Lower lobe of right lung (tissue), 2 donors: ENCODE measurements at regions not wholly inside any gene's neighbourhood (a gene's known extent, or its start where the extent isn't known, plus 50 kb on each side); places are given as distances from the start of the nearest gene placed in this dataset.
"Not testable (repeated sequence)": the region's sequence is repeated elsewhere in the genome, so short reads cannot be mapped to it uniquely, and the experiment has no call there.

Experiments used
- ATAC-seq, 2 donors: fragments of 200-7000 bp; cut with Tn5 transposase; one replicate each; pipeline ENCODE4 v1.9.1; 2020 to 2022; ENCODE audit warnings: mild to moderate bottlenecking in 2 of 2, moderate library complexity in 2 of 2
- DNase-seq: peaks from one replicate; pipeline ENCODE4 v3.0.0-alpha.2; 2020
- H3K27ac ChIP-seq: fragments of 200-600 bp; one replicate; pipeline ENCODE4 v1.8.0; 2022
- H3K27me3 ChIP-seq: fragments of 200-600 bp; one replicate; pipeline ENCODE4 v1.8.0; 2022; ENCODE audit warnings: low read depth
- H3K36me3 ChIP-seq: fragments of 200-600 bp; one replicate; pipeline ENCODE4 v1.8.0; 2022; ENCODE audit warnings: mild to moderate bottlenecking
- H3K4me1 ChIP-seq: fragments of 200-600 bp; one replicate; pipeline ENCODE4 v1.8.0; 2022
- H3K4me3 ChIP-seq: fragments of 200-600 bp; one replicate; pipeline ENCODE4 v1.8.0; 2022; ENCODE audit warnings: mild to moderate bottlenecking
- H3K9me3 ChIP-seq: fragments of 200-600 bp; one replicate; pipeline ENCODE4 v1.8.0; 2022
- intact Hi-C: fragments of 100-400 bp; cut with DNase I; formaldehyde crosslinking; loops from one replicate; pipeline ENCODE4 v1.11.0; 2022
- TF ChIP-seq, protein P1 (sequence below): fragments of 200-600 bp; IDR thresholded peaks from one replicate; pipeline ENCODE4 v1.8.0; 2022; ENCODE audit warnings: antibody characterized with exemption, mild to moderate bottlenecking
- donor health status: DM: no; HTN: yes; CAD: no; lungs with severe emphysema.

DNA sequence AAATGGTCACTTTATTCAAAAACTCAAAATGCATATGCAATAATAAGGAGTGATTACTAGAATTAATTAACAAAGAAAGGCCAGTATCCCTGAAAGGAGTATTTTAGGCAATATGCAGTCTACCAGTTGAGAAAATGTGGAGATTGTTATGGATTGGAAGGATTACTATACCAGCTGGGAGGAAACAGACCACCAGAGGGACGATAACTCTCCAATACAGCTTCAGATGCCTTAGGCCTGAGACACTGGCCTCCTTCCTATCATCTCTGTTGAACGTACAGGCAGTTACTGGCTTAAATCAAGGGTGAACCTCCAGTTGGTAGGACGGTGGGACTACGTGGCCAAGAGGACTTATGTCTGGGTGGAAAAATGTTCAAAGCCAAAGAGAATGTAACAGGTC lies 336.4 kb upstream of the EPHA4 start:
- ATAC-seq, result no peak

DNA sequence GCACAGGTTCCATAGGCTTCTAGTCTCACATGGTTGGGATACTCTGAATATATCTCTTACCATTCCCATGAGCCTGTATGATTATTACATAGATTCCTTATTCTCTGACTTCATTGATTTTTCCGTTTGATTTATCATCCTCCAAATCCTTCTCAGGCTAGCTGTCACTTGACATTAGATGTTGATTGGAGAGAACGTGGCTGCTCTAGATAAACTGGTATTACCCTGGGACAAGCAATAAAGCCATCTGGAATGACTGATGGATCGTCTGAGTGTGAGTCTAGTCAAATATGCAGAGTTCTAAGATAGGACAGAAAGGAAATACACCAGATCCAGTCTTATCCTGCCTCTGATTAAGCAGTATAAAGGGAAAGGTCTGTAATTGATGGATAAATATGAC lies 325.6 kb upstream of the EPHA4 start:
- no peaks in the 10 kb centered on the region for H3K36me3 ChIP-seq
- TF ChIP-seq, protein P1, sequence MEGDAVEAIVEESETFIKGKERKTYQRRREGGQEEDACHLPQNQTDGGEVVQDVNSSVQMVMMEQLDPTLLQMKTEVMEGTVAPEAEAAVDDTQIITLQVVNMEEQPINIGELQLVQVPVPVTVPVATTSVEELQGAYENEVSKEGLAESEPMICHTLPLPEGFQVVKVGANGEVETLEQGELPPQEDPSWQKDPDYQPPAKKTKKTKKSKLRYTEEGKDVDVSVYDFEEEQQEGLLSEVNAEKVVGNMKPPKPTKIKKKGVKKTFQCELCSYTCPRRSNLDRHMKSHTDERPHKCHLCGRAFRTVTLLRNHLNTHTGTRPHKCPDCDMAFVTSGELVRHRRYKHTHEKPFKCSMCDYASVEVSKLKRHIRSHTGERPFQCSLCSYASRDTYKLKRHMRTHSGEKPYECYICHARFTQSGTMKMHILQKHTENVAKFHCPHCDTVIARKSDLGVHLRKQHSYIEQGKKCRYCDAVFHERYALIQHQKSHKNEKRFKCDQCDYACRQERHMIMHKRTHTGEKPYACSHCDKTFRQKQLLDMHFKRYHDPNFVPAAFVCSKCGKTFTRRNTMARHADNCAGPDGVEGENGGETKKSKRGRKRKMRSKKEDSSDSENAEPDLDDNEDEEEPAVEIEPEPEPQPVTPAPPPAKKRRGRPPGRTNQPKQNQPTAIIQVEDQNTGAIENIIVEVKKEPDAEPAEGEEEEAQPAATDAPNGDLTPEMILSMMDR, result no peak
- intact Hi-C loops, result no loop called here

More for the DNA sequence above, 336.4 kb upstream of the EPHA4 start:
- Histone ChIP-seq H3K9me3 (no peaks in the 10 kb centered on the region), H3K27ac (no peak overlapping the region), H3K27me3 (no peaks in the 10 kb centered on the region), H3K4me3 (no peak overlapping the region), H3K36me3 (no peaks in the 10 kb centered on the region), H3K4me1 (no peaks in the 10 kb centered on the region)
- TF ChIP-seq, protein P1, result no peak
- DNase-seq, result no peak
- intact Hi-C loops, result no loop called here

DNA sequence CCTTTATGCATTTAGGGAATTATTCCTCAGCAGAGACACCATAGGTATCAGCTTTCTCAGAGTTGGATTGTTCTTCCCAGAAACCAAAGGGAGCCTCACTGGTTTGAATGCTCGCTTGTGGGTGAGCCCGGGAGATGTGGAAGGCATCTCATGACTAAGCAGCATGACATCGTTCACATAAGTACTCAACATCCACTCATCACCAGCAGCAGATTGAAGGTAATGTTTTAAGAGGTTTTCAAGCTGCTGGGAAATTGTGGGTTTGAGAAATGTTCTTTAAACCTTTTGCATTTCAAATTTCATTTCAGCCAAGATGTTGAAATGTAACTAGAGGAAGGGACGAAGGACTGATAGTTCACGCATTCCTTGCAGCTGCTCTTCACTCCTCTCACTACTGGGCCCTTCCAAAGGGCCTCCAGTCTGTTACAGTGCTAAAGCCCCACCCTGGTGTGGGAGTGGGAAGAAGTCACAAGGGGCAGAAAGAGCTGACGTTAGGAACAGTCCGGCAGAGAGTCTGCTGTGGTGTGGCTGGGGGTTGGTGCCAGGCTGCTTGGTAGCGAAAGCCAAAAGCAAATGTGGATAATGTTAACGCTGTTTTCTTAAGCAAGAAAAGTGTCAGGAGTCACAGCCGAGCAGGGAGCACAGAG lies 324.5 kb upstream of the EPHA4 start:
- Histone ChIP-seq H3K4me1 (no peaks in the 10 kb centered on the region), H3K27me3 (no peaks in the 10 kb centered on the region), H3K4me3 (no peak overlapping the region), H3K27ac (no peak overlapping the region), H3K36me3 (no peaks in the 10 kb centered on the region), H3K9me3 (no peaks in the 10 kb centered on the region)
- TF ChIP-seq, protein P1, result no peak
- intact Hi-C loops, result no loop called here
- DNase-seq (no peak), ATAC-seq (peak; percentile 39 to 65)

More for the DNA sequence above, 325.6 kb upstream of the EPHA4 start:
- Histone ChIP-seq H3K27ac (no peak overlapping the region), H3K27me3 (no peaks in the 10 kb centered on the region), H3K4me1 (no peaks in the 10 kb centered on the region), H3K4me3 (no peak overlapping the region), H3K9me3 (no peaks in the 10 kb centered on the region)
- ATAC-seq, result no peak
- DNase-seq, result no peak

DNA sequence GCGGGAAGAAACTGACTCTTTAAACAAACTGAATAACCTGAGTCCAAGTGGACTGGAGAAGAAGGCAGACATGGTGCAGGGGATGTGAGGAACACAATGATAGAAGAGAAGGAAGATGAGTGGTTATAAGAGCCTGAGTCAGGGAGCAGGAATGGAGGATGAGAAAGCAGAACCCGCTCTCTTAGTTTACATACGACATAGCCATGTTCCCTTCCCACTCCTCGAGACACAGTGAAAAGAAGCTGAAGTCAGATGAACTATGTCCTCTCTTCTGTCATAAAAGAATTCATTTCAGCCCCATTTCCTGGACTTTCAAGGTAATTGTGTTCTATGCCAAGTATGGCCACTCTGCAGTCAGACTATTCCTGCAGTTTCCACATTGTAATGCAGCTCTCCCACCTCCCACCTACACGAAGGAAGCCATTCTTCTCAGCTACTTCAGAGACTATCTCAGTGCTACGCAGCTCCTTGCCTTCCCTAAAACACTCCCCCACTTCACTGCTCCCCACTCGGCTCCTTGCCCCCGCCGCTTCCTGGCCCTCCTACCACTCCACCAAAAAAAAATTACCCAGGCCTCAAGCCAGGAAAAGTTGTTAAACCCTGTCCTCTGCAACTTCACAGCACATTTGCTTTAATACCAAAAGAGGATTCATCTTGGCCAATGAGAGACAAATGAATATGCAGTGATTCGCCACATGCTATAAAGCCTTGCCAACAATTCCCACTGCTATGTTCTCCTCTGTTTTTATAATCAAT lies 323.4 kb upstream of the EPHA4 start:
- Histone ChIP-seq H3K4me3 (no peak overlapping the region), H3K9me3 (no peaks in the 10 kb centered on the region), H3K27ac (no peak overlapping the region), H3K36me3 (no peaks in the 10 kb centered on the region), H3K27me3 (no peaks in the 10 kb centered on the region), H3K4me1 (no peaks in the 10 kb centered on the region)
- ATAC-seq (peak; percentile 26 to 27), DNase-seq (no peak)
- intact Hi-C loops, result no loop called here
- TF ChIP-seq, protein P1, result no peak

DNA sequence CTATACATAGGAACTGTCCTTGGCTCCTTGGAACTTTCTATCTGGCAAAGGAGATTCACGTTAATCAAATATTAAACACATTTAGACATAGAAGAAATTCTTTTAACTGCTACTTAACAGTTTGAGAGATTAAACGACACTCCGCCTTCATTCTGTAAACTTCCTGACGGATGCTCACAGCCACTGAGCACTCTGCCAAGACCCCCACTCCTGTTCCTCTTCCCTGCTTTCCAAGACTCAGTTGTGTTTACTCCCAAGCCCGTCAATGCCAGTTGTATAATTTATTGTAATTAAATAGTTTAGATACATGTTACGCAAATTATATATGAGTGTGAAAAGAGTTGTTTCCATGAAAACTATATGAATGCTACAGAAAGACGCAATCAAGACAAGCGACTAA lies 321.4 kb upstream of the EPHA4 start:
- H3K9me3 ChIP-seq, result no peaks in the 10 kb centered on the region
- intact Hi-C loops, result no loop called here
- ATAC-seq (no peak), DNase-seq (no peak)
- no peak overlapping the region for H3K4me3 ChIP-seq
- no peaks in the 10 kb centered on the region for H3K36me3 ChIP-seq
- TF ChIP-seq, protein P1, result no peak
- no peak overlapping the region for H3K27ac ChIP-seq
- no peaks in the 10 kb centered on the region for H3K4me1 ChIP-seq
- H3K27me3 ChIP-seq, result no peaks in the 10 kb centered on the region

DNA sequence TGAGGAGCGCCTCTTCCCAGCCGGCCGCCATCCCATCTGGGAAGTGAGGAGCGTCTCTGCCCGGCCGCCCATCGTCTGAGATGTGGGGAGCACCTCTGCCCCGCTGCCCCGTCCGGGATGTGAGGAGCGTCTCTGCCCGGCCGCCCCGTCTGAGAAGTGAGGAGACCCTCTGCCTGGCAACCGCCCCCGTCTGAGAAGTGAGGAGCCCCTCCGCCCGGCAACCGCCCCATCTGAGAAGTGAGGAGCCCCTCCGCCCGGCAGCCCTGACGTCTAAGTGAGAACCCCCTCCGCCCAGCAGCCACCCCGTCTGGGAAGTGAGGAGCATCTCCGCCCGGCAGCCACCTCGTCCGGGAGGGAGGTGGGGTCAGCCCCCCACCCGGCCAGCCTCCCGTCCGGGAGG lies 319.9 kb upstream of the EPHA4 start:
- intact Hi-C loops, H3K27ac ChIP-seq, H3K4me3 ChIP-seq, H3K4me1 ChIP-seq, H3K9me3 ChIP-seq, H3K36me3 ChIP-seq, ATAC-seq, H3K27me3 ChIP-seq, DNase-seq: not testable (repeated sequence)
